ENCODE measurements at regions not wholly inside any gene's neighbourhood (a gene's known extent, or its start where the extent isn't known, plus 50 kb on each side); places are given as distances from the start of the nearest gene placed in this dataset.

DNA sequence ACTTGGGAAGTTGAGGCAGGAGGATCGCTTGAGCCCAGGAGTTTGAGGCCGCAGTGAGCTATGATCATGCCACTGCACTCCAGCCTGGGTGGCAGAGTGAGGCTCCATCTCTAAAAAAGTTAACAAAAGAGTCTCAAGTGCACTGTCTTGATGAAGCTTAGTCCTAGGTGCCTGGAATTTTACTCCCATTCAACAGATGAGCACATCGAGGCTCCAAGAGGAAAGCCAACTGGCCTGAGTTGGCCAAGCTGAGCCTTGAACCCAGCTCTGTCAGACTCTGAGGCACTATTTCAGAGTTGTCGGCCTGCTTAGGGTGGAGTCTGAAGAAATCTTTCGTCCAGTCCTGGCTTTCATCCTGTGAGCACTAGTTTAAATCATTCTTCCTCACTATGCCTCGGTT lies 98.1 kb upstream of the MAP1LC3B2 start:
- no peak for DNase-seq

- no peak for DNase-seq
Observed at GRCh38 chr12:116463366-116463765, 95.8 kb upstream of the MAP1LC3B2 start.

DNA sequence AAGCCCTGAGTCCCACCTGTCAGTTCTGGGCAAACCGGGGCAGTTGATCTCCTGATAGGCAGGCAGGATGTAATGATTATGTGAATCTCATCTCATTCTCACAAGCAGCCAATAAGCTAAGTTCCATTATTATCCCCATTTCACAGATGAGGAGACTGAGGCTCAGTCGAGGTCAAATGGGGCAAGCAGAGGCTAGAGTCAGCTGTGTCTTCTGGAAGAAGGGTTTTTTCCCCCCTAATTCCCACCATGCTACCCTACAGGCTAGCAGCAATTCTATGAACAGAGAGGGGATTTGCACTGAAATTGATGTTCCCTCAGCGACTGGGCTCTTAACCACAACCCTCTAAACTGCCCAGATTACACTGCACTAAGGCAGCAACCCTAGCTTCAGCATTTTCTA lies 93.8 kb upstream of the MAP1LC3B2 start:
- no peak for DNase-seq

DNA sequence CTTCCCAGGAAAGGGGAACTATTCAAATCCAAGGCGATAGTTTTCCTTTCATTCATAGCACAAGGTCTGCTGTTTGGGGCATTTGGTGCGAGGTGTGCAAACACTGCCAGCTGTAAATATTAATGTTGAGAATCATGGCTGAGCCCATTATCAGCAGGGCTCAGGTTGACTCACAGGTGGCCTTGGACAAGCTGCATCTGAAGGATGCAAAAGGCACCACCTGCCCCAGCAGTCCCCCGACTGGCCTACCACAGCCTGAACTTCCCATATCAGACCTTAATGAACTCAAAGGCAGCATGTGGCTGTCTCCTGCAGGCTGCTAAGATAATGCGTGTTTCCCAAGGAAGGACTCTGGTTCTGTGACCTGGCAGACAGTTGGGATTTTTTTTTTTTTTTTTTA lies 93.3 kb upstream of the MAP1LC3B2 start:
- no peak for DNase-seq

DNA sequence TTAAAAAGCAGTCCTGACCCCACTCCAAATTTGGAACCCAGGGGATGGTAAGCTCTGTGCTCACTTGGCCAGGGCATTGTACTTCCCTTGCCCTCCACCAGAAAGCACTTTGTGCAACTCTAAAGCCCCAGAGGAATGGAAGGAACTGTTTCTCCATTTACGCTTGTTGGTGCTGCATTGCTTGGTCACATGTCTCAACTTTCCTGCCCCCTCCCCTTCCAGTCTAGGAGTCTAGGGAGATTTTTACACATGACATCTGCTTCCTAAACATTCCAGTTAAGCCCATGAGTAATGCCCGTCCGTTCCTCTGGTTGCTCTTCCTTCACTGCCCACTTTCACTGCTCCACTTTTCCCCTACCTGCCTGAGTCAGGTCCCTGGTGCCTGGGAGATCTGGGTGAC lies 92.6 kb upstream of the MAP1LC3B2 start:
- DNase-seq = no peak

GRCh38 chr12:116469344-116469743 lies 89.8 kb upstream of the MAP1LC3B2 start:
- no peak for DNase-seq

DNA sequence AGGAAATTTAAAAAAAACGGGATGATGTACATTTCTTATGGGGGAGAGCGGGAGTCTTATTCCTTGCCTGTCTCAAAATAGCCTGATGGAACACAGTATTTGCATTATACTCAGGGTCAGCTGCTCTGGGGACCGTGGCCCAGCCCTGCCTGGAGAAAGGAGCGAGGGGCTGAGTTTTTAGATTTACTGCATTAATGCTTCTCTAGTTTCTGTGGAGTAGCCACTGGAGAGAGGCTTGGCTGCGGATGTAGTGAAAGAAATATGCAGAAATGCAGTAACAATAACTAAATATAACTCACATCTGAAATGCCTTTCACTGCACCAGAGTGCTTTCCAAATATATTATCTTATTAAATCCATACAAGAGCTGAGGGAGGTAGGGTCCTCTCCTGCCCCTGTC lies 87.6 kb upstream of the MAP1LC3B2 start:
- DNase-seq = no peak

DNA sequence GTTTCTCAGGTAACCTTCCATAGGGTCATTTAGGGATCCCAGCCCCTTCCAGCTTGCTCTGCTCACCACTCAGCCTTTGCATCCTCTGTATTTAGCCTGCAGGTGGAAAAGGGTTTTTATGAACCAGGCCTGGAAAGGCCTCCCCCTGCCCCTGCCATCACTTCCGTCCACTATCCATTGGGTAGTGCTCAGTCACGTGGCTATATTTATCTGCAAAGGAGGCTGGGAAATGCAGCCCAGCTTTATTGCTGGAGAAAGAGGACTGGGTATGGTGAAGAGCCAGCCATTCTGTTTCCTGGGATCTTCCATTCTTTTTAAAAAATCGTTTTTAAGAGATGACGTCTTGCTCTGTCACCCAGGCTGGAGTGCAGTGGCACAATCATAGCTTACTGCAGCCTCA lies 87.0 kb upstream of the MAP1LC3B2 start:
- no peak for DNase-seq

DNA sequence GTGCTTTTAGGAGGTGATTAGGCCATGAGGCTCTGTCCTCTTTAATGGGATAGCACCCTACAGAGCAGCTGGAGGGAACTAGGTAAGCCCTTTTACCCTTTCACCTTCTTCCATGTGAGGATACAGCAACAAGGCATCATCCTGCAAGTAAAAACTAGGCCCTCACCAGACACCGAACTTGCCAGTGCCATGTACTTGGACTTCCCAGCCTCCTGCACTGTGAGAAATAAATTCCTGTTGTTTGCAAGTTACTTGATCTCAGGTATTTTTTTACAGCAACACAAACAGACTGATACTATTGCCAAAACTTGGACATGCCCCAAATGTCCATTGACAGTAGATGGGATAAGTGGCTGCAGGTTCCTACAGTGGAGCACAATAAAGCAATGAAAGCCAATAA lies 85.8 kb upstream of the MAP1LC3B2 start:
- no peak for DNase-seq

GRCh38 chr12:116474331-116474730 lies 84.8 kb upstream of the MAP1LC3B2 start:
- DNase-seq = no peak

GRCh38 chr12:116474899-116475298 lies 84.3 kb upstream of the MAP1LC3B2 start:
- DNase-seq = no peak

DNA sequence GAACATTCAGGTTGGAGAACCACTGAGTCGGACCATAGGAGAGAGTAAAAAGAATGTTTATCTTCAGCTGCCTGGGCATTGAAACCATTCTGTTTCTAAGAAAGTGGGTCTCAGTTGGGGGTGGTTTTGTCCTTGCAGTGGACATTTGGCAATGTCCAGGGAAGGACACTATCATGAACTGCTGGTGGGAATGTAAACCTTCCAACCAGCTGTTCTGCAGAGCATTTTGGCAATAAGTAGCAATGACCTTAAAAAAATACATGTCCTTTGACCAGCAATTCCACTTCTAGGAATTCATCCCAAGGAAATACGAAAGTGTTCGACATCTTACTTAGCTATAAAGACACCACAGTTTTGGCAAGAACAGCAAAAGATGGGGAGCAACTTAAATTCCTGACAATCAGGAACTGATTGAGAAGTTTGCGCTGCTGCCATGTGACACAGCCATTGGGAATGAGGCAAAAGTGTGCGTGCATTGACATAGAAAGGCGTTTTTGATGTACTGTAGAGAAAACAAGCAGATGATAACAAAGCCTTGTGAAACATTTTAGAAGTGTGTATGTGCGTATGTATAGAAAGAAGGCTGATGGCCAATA lies 82.9 kb upstream of the MAP1LC3B2 start:
- no peak for DNase-seq

- no peak for DNase-seq
Observed at GRCh38 chr12:116478243-116478773, 80.9 kb upstream of the MAP1LC3B2 start.

DNA sequence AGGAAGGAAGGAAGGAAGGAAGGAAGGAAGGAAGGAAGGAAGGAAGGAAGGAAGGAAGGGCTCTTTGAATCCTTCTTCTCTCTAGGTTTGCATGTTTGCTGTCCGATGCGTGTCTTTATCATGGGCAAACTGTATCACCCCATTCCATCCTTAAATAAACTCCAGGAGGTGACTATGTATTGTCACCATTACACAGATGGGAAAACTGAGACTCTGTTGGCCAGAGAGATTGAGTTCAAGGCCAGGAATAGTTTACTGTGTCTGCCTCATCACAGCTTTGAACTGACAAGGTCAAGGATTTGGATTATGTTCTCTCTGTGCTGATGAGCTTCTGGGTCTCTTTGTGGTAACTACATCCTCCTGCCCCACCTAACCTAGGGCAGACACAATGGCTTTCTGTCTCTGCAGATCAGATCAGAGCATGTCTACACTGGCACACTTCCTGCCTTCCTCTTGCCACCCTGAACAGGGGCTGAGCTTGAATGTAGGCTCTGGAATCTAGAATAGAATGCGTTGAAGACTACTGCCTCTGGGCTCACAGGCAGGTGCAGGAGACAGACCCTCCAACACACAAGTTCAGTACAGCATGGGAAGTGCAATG lies 78.9 kb upstream of the MAP1LC3B2 start:
- no peak for DNase-seq

- no peak for DNase-seq
Observed at GRCh38 chr12:116481726-116482125, 77.5 kb upstream of the MAP1LC3B2 start.

- DNase-seq = no peak
Observed at GRCh38 chr12:116482179-116482578, 77.0 kb upstream of the MAP1LC3B2 start.

DNA sequence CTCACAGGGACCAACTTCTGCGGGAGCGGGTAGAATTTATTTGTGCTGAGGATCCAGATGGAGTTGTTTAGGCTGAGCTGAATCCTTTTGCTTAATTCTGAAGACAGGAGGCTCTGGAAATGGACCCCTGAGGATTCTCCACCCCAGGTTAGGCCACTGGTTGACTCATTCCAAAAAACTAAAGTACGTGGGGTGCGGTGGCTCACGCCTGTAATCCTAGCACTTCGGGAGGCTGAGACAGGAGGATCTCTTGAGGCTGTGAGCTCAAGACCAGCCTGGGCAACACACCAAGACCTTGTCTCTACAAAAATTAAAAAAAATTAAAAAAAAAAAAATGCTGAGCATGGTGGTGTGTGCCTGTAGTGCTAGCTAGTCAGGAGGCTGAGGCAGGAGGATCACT lies 76.3 kb upstream of the MAP1LC3B2 start:
- no peak for DNase-seq

- DNase-seq = no peak
Observed at GRCh38 chr12:116483959-116484750, 75.0 kb upstream of the MAP1LC3B2 start.

DNA sequence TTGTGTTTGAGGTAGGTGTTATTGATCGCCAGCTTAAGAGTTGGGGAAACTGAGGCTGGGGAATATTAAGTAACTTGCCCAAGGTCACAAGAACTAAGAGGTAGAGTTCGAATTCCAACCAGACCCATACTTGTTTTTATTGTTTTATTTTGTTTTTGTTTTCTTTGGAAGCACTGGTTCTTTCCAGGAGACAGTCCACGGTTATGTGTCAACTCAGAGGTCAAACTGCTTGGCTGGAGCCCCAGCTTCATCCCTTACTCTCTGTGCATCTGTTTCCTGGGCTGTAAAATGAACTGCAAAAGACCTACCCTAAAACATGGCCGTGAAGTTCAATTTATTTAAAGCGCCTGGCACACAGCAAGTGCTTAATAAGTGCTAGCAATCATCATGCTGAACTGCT lies 74.4 kb upstream of the MAP1LC3B2 start:
- DNase-seq = no peak

DNA sequence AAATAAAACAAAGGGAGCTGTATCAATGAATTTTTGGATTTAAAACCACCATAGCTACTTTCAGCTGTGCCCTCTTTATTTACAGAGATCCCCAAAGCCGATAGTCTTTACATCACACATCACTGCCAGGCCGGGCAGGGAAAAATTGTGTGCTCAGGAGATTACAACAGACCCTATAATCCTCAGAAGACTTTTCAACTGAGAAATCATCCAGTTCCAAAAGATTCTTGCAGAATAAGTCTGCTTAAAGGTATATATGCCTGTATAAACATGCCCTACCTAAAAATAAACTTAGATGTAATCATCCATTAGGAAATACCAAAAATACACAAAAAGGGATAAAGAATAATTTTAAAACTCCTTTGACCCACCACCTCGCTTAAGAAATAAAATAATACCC lies 70.1 kb upstream of the MAP1LC3B2 start:
- DNase-seq = no peak

GRCh38 chr12:116490471-116490870 lies 68.7 kb upstream of the MAP1LC3B2 start:
- no peak for DNase-seq

GRCh38 chr12:116492703-116493324 lies 66.4 kb upstream of the MAP1LC3B2 start:
- DNase-seq = no peak

GRCh38 chr12:116495260-116495659 lies 63.9 kb upstream of the MAP1LC3B2 start:
- no peak for DNase-seq

Measured in CD4-positive, alpha-beta T cell treated with Interleukin-10 for 1 hour (primary cell).